ENCODE measurements at regions not wholly inside any gene's neighbourhood (a gene's known extent, or its start where the extent isn't known, plus 50 kb on each side); places are given as distances from the start of the nearest gene placed in this dataset.

GRCh38 chr3:150091626-150092025, 120.9 kb upstream of the PFN2 start:
- DNase-seq (ENCODE audit: low spot score), result no peak

GRCh38 chr3:150090877-150091276, 120.2 kb upstream of the PFN2 start:
- no peak for DNase-seq (ENCODE audit: low spot score)

GRCh38 chr3:150090006-150090405, 119.3 kb upstream of the PFN2 start:
- DNase-seq (ENCODE audit: low spot score), result no peak

- no peak for DNase-seq (ENCODE audit: low spot score)
Observed at GRCh38 chr3:150084128-150084527, 113.4 kb upstream of the PFN2 start.

GRCh38 chr3:150083655-150084042, 113.0 kb upstream of the PFN2 start:
- DNase-seq (ENCODE audit: low spot score), result no peak

- DNase-seq (ENCODE audit: low spot score), result no peak
Observed at GRCh38 chr3:150082898-150083654, 112.4 kb upstream of the PFN2 start.

- no peak for DNase-seq (ENCODE audit: low spot score)
Observed at GRCh38 chr3:150081084-150081483, 110.4 kb upstream of the PFN2 start.

GRCh38 chr3:150080058-150080730, 109.5 kb upstream of the PFN2 start:
- DNase-seq (ENCODE audit: low spot score), result no peak

- no peak for DNase-seq (ENCODE audit: low spot score)
Observed at GRCh38 chr3:150079029-150079739, 108.5 kb upstream of the PFN2 start.

- no peak for DNase-seq (ENCODE audit: low spot score)
Observed at GRCh38 chr3:150077581-150078247, 107.0 kb upstream of the PFN2 start.

GRCh38 chr3:150077107-150077506, 106.4 kb upstream of the PFN2 start:
- no peak for DNase-seq (ENCODE audit: low spot score)

GRCh38 chr3:150076443-150076842, 105.7 kb upstream of the PFN2 start:
- DNase-seq (ENCODE audit: low spot score), result no peak

GRCh38 chr3:150075417-150075865, 104.7 kb upstream of the PFN2 start:
- DNase-seq (ENCODE audit: low spot score), result no peak

GRCh38 chr3:150074697-150075416, 104.2 kb upstream of the PFN2 start:
- no peak for DNase-seq (ENCODE audit: low spot score)

- no peak for DNase-seq (ENCODE audit: low spot score)
Observed at GRCh38 chr3:150074277-150074676, 103.6 kb upstream of the PFN2 start.

- no peak for DNase-seq (ENCODE audit: low spot score)
Observed at GRCh38 chr3:150073513-150073912, 102.8 kb upstream of the PFN2 start.

GRCh38 chr3:150073031-150073430, 102.3 kb upstream of the PFN2 start:
- no peak for DNase-seq (ENCODE audit: low spot score)

GRCh38 chr3:150072576-150072975, 101.9 kb upstream of the PFN2 start:
- DNase-seq (ENCODE audit: low spot score), result no peak

GRCh38 chr3:150070271-150070670, 99.6 kb upstream of the PFN2 start:
- no peak for DNase-seq (ENCODE audit: low spot score)

GRCh38 chr3:150069633-150070032, 98.9 kb upstream of the PFN2 start:
- DNase-seq (ENCODE audit: low spot score), result no peak

GRCh38 chr3:150069154-150069527, 98.4 kb upstream of the PFN2 start:
- DNase-seq (ENCODE audit: low spot score), result no peak

All from CD4-positive, alpha-beta T cell treated with Interleukin-15 for 4 hours (primary cell).